NT2/D1 (cell line): ENCODE measurements at regions not wholly inside any gene's neighbourhood (a gene's known extent, or its start where the extent isn't known, plus 50 kb on each side); places are given as distances from the start of the nearest gene placed in this dataset.

Experiments
- SUZ12 ChIP-seq: IDR thresholded peaks from 2 replicates; pipeline ENCODE4 v1.6.1; 2011; ENCODE audit not compliant: insufficient read length, insufficient read depth; ENCODE audit errors: extremely low read depth
- YY1 ChIP-seq: IDR thresholded peaks from 2 replicates; pipeline ENCODE4 v1.6.1; 2011; ENCODE audit not compliant: insufficient read length, insufficient read depth

GRCh38 chr11:119909077-119909476 lies 180.1 kb upstream of the NECTIN1 start:
- TF ChIP-seq YY1, result no peak
- TF ChIP-seq SUZ12, result no peak
